ENCODE measurements at regions not wholly inside any gene's neighbourhood (a gene's known extent, or its start where the extent isn't known, plus 50 kb on each side); places are given as distances from the start of the nearest gene placed in this dataset.

DNA sequence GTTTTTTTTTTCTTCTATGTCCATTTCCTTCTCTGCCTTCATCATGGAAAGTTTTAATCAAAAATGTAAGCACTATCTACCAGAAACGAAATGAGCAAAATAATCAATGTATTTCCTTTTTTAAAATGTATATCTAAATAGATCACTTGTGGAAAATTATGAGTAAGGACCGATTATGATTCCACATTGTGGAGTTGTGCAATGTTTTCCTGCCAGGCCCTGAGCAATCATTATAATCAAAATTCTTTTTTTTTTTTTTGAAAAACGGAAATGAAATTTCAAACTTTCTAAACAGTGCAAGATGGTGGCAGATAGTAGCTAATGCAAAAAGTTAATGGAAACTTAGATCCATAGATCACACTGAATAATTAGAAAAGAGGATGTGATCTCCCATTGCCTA lies 1074.6 kb upstream of the TMEM132C start:
- no peak for DNase-seq (ENCODE audit: low read depth in 2 of 2)

DNA sequence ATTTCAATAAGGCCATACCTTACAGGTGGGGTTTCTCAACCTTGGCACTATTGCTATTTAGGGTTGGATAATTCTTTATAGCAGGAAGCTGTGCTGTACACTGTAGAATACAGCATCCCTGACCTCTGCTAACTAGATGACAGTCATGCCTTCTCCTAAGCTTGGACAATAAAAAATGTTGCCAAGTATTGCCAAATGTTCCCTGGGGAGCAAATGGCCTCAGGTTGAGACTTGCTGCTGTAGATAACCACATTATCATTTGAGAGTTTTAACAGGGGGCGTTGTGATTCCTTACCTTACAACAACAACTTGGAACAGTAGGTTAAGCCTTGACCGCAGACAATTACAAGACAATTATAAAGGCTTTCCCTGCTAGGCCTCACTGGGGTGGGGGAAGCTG lies 1073.6 kb upstream of the TMEM132C start:
- no peak for DNase-seq (ENCODE audit: low read depth in 2 of 2)

DNA sequence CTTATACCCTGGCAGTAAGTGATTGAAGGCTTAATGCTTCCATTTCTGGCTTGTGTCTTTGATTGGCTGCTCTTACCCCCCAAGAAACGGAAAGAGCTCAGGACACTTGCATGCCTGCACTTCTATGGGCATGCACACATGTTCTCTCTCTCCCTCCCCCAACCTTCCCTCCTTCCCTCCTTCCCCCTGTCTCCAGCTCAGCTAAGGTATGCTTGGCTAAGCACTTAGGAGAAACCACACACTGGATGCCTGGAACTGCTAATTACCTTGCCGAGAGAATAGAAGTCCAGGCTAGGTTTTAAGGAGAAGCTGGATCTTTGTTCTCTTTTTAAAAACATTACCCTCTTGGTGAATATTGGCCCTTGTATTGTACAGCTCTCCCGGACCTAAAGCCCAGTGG lies 1072.8 kb upstream of the TMEM132C start:
- no peak for DNase-seq (ENCODE audit: low read depth in 2 of 2)

DNA sequence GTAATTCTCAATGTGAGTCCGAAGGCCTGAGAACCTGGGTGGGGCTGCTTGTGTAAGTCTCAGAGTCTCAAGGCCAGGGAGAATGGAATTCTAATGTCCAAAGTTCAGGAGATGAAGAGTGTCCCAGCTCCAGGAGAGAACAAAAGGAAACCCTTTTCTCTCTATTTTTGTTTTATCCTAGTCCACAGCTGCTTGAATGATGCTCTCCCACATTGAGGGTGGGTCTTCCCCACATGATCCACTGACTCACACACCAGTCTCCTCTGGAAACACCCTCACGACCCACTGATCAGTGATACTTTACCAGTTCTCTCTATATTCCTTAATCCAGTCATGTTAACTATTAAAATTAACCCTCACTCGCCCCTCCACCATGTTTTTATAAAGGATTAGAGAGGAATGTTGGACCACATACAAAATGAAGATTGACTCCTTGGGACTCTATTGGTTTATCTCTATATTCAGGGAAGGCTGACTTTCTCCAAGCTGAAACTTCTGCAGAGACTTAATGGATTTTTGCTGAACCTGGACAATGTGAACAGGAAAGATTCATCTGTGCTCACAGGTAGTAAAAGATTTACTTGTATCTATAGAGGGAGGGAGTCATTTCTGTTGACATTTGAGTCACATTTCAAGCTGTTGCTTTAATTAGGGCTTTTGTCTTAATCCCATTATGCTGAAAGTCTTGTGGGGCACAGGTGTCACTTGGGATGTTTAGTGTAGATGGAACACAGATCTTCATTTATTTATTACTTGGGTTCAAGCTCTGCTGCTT lies 1061.0 kb upstream of the TMEM132C start:
- DNase-seq (ENCODE audit: low read depth in 2 of 2), result no peak

DNA sequence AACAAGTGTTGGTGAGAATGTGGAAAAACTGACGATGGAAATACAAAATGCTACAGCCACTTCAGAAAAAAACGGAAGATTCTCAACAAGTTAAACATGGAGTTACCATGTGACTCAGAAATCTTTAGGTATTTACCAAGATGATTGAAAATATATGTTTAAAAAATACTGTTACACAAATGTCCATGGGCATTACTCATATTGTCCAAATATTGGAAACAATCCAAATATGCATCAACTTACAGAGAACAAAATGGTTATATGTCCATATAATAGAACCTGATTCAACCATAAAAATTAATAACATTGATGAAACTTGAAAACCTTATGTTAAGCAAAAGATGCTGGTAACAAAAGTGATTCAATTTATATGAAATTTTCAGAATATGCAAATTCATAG lies 1057.7 kb upstream of the TMEM132C start:
- DNase-seq (ENCODE audit: low read depth in 2 of 2), result no peak

DNA sequence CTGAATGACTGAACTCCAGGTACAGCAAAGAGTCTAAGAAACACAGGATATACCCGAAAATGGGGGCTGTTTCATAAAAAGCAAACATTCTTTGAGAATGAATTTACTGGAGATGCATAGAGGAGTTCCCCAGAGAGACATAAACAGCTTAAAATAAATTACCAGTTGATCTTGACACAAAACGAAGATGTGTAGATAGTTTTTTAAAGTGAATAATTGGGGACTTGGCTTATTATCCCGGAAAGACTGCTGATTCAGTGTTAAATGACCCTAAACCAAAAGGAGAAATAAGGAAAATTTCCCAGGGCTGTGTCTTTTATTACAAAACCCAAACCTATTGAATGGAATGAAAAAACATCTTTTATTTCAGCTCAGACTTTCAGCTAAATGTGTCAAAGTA lies 1052.8 kb upstream of the TMEM132C start:
- DNase-seq (ENCODE audit: low read depth in 2 of 2), result no peak

DNA sequence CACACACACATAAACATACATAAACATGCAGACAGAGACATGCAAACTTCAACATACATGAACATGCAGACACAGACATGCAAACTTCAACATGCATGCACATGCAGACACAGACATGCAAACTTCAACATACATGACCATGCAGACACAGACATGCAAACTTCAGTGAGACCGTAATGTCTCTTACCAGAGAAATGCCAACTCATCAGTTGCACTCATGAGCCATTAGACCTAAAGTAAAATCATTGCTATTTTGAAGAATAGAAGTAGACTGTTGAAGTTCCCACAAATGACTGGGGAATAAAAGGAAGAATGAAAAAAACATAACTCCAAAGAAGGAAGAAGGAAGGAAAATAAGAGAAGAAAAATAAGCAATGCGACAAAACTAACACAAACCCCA lies 1044.0 kb upstream of the TMEM132C start:
- no peak for DNase-seq (ENCODE audit: low read depth in 2 of 2)

DNA sequence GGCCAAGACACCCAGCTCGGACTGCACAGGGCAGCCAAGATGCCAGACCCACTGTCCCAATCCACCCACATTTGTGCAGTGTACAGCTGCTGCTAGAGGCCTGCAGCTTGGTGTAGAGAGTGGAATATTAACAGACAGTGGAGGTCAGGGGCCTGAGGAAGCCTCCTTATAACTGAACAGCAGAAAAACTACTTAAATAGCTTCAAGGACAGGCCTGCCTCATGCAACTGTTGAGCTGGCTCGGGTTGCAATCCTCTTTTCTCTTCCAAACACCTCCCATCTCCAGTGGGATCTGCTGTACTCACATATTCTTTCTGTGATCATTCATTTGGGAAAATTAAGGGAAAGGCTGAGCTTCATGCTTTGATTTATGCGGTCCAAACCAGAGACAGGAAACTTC lies 1043.2 kb upstream of the TMEM132C start:
- DNase-seq (ENCODE audit: low read depth in 2 of 2), result no peak

DNA sequence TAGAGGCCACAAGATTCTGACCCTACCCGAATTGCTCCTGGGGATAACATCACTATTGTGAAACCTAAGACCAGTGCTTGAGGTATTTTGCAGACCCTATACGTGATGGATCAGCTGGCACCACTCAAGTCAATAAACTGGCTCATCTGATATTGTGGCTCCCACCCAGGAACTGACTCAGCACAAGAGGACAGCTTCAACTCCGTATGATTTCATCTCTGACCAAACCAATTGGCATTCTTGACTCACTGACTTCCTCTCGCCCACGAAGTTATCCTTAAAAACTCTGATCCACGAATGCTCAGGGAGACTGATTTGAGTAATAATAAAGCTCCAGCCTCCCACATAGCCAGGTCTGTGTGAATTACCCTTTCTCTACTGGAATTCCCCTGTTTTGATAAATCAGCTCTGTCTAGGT lies 1036.1 kb upstream of the TMEM132C start:
- no peak for DNase-seq (ENCODE audit: low read depth in 2 of 2)

DNA sequence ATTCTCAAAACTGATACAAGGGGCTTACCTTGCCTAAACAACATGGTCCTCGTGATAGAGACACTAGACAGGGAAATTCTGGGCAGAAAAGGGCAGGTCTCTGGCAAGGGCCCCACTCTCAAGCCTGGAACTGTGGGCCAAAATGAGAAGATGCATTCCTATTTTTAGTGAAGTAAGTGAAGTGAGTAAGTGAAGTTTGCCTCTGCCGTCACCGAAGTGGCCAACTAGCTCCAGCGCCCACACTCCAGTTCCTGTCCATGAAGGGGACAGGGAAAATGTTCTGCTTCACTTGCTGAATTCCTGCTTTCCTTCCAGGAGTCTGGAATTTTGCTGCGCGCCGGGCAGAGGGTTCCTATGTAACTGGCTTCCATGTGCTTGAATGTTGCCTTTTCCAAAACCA lies 1035.6 kb upstream of the TMEM132C start:
- no peak for DNase-seq (ENCODE audit: low read depth in 2 of 2)

DNA sequence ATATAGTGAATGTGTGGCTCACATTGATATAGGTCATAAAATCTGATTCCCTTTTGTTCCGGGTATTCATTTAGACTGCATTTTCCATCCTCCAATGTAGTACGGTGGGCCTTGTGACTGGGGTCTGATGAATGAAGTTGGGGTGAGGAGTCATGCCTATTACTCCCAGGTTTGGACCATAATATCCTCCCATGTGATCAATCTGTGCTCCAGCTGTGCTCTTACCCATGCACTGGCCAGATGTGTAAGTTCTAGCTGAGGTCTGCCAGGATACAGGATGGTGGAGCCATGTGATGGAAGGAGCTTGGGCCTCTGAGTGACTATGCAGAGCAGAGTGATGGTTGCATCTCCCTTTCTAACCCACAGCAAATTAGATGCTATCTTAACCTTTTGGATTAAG lies 1034.0 kb upstream of the TMEM132C start:
- no peak for DNase-seq (ENCODE audit: low read depth in 2 of 2)

DNA sequence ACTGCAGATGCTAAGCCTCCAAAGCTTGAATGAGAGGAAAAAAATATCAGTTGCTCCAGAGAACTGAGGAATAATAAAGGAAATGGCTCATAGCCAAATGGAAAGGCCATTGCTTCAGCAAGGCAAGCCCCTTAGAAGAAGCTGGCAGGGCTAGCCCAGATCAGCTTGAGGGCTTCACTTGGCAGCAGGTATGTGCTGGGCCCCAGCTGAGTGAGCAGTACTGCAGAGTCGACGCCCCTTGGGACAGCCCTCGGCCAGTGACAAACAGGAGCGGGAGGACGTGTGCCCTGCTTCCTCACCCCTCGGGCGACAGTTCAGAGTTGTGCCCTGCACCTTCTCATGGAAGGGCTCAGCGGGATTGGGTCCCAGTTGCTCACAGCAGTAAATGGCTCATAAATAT lies 1031.2 kb upstream of the TMEM132C start:
- DNase-seq (ENCODE audit: low read depth in 2 of 2), result no peak

DNA sequence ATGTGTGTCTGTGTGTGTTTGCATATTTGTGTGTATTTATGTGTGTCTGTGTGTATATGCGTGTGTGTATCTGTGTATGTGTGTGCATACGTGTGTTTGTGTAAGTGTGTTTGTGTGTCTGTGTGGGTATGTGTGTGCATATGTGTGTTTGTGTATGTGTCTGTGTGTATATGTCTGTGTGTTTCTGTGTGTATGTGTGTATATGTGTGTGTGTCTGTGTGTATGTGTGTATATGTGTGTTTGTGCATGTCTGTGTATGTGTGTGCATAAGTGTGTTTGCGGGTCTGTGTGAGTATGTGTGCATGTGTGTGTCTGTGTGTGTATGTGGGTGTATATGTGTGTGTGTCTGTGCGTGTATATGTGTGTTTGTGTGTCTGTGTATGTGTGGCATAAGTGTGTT lies 1030.5 kb upstream of the TMEM132C start:
- no peak for DNase-seq (ENCODE audit: low read depth in 2 of 2)

DNA sequence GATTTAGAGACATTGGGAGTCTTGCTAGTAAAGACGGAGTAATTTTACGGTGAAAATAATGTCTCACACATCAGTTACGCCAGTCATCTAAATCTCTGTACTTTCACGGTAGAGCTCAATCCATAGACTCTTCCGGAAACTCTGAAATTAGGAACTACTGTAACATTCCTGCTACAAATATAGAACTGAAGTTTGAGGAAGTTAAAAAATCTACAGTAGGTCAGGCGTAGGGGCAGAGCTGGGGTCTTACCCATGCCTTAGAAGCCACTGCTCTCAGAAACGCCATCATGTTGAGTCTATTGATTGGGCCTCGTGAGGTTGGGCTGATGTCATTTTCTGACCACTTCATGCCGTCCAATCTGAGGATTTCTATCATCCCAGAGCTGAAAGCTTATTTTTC lies 1029.8 kb upstream of the TMEM132C start:
- DNase-seq (ENCODE audit: low read depth in 2 of 2), result no peak

DNA sequence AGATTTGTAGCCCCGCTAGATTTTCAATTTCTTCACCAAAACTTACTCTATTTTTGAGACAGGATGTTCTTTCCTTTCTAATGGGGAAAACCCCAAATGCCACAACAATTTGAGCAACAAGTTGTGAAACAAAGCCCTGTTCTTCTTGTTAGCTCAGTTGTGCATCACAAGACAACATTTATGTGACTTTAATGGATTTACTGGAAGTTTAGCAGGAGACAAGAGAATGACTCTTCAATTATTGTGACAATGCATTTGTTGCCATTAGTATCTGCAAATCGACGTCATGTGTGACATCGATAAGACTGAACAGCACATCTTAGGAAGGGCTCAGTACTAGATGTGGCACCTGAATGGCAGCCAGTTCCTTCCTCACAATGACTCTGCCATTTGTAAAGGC lies 1028.9 kb upstream of the TMEM132C start:
- DNase-seq (ENCODE audit: low read depth in 2 of 2), result no peak

DNA sequence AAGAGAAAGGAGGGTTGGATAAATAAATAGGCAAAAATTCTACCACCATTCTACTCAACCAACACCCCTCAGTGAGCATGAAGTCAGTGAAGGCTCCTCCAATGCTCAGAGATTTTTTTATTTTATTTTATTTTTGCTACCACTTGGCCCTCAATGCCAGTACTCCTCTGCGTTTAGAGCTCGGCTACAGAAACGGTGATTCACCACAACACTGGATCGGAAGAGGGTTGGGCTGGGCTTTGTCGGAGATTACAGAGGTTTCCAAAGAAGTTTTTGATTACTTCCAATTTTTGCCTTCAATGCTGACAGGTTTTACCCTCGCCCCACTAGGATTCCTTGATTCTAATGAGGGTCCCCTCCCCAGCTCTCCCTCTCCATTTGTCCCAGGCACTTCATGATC lies 1027.2 kb upstream of the TMEM132C start:
- DNase-seq (ENCODE audit: low read depth in 2 of 2), result no peak

DNA sequence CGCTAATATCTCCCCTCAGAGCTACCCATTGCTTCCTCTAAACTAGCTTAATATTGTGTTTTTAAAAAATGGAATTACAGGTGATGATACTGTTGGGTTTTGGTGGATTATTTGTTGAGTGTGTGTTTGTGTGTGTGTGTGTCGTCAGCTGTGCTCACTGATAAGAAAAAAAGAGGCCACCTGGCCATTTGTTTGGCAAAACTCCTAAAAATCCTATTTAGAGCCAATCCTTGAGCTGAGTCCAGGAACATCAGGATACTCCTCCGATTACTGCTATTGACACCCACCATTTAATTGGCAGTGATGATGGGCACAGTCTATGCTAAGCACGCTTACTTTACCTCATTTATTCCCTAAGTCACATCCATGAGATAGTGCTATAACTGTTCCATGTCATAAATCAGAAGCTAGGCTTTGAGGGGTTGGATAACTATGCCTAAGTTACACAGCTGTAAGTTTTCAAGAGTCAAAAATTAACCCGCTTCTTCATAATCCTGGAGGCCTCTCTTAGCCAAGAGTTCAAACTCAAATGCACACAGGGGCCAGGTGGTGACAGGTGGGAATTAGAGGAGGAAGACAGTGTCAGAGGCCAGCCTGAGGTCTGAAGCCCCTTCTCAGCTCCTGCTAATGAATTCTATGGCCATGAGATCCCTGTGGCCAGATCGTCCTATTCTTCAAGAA lies 1026.6 kb upstream of the TMEM132C start:
- DNase-seq (ENCODE audit: low read depth in 2 of 2), result no peak

DNA sequence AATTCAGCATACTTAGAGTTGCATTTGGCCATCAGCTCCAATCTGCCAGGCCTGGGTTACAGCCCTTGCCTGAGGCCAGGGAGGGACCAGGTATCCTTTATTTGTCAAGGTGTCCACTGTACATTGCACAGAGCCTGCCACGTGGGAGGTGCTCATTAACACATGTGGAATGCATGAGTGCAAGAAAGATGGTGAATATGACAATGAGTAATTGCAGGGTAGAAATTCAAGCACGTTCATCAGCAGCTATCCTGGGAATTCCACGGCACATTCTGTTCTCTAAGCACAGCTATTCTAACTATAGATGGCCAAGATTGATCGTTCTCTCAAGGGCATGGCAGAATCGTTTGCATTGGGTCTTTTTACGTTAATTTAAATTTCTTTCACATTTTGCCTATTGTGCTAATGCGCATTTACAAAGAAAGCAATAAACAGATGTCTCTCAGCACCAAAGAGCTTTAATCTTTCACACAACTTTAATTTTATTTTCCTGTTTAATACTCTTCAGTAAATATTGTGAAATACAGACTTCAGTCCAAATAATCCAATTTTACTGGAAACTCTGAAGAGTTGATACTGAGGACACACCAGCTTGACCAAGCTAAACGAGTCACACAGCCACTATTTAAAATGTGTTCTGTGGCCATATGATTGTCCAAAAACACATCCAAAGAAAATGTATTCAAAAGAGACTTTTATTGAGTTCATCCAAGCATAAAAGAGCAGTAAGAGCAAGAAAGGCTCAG lies 1025.7 kb upstream of the TMEM132C start:
- DNase-seq (ENCODE audit: low read depth in 2 of 2), result no peak

DNA sequence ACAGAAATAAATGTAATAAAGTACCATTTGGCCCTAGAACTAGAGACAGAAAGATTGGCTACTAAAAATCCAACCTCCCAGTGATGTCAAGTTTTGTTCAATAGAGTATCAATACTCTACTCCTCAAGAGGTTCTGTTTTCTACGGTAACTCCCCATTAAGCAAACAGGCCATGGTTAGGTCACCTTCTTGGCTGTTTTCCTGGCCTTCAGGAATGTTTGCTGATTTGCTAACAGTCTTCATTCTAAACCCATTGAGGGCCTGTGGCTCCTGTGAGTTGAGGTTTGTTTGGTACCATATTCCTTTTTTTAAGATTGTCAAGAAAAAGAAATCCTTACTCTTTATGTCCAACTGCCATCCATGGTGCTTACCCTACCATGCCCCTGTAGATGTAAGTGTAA lies 1022.0 kb upstream of the TMEM132C start:
- no peak for DNase-seq (ENCODE audit: low read depth in 2 of 2)

DNA sequence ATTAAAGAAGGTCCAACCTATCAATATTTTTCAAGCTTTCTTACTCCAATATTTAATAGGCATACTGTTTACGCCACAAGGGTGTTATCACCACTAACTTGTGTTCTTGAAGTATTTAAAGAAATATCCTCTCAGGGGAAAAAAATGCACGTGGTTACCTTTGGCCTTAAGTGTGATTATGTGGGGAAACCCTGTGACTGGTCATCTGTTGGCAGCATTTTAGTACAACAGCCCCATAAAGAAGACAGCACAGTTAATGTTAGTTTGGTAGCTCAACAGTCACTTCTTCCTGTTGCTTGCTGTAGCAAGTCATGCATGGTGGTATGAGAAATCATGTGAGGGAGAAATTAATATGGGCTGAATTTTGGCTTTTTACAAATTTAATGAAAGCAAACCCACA lies 1021.5 kb upstream of the TMEM132C start:
- no peak for DNase-seq (ENCODE audit: low read depth in 2 of 2)

DNA sequence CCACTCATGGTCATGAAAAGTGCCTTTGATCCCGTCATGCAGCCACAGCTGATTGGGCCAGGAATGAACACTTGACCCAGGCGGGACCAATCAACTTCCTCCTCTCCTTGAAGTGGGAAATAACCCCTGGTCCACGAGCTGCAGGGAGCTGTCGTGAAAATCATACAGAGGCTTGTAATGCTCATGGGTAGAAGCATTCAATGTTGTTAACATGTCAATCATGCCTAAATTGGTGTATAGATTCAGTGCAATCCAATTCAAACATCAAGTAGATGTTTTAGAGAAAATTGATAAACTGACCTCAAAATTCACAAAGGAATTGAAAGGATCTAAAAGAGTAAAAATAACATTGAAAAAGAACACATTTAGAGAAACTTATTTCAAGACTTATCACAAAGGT lies 1019.0 kb upstream of the TMEM132C start:
- DNase-seq (ENCODE audit: low read depth in 2 of 2), result no peak

DNA sequence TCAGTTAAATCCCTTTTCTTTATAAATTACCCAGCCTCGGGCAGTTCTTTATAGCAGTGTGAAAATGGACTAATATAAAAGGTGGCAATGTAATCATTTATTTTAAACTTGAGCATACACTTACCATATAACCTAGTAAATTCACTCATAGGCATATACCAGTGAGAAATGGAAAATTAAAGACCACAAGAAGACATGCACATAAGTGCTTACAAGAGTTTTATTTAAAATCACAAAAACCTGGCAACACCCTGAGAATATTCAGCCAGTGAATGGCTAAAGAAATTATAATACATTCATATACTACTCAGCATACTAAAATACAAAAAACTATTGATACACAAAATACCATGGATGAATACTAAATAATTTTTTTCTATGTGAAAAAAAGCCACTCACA lies 1017.5 kb upstream of the TMEM132C start:
- DNase-seq (ENCODE audit: low read depth in 2 of 2), result no peak

DNA sequence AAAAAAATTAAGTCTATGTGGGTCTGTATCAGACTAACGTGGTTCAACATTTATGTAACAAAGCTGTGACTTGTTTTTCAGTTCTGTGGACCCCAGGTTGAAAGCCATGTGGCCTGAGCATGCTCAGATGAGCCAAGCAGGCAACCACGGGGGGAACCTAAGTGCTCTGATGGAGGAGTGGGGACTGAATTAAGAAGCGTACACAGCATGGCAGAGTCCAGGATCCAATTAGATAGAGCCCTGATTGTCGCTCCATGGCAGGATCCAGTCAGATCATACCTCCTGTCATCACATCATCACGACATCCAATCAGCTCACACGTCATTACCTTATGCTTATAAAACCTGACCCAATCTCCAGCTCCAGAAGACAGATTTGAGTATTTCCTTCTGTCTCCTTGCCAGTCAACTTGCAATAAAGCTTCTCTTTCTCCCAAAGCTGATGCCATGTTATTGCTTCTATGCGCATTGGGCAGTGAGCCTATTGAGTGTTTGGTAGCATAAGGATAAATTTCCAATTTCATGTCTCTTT lies 1013.1 kb upstream of the TMEM132C start:
- no peak for DNase-seq (ENCODE audit: low read depth in 2 of 2)
